Liver (tissue), 3 donors: ENCODE measurements at regions not wholly inside any gene's neighbourhood (a gene's known extent, or its start where the extent isn't known, plus 50 kb on each side); places are given as distances from the start of the nearest gene placed in this dataset.

ENCODE experiments used
- CTCF ChIP-seq: fragments of 150-350 bp; IDR thresholded peaks from 2 replicates; pipeline ENCODE4 v1.5.1; 2017; ENCODE audit warnings: improper control_type of control experiment, low read depth, low read length; ENCODE audit not compliant: missing input control
- JUND ChIP-seq, 2 donors: IDR thresholded peaks; 2 replicates each; pipeline ENCODE4 v1.6.1; 2016; ENCODE audit warnings: antibody characterized with exemption in 2 of 2
- NR2F2 ChIP-seq: IDR thresholded peaks from 2 replicates; pipeline ENCODE4 v1.6.1; 2016; ENCODE audit warnings: antibody characterized with exemption
- RAD21 ChIP-seq, 2 donors: IDR thresholded peaks; 2 replicates each; pipeline ENCODE4 v1.6.1; 2016; ENCODE audit warnings: antibody characterized with exemption in 2 of 2, mild to moderate bottlenecking in 2 of 2
- REST ChIP-seq: IDR thresholded peaks from 2 replicates; pipeline ENCODE4 v1.6.1; 2016; ENCODE audit warnings: antibody characterized with exemption, mild to moderate bottlenecking
- YY1 ChIP-seq: IDR thresholded peaks from 2 replicates; pipeline ENCODE4 v1.6.1; 2016; ENCODE audit warnings: antibody characterized with exemption, mild to moderate bottlenecking
- donor health status: healthy.
- donor health status: healthy.

- TF ChIP-seq CTCF (no peak), NR2F2 (no peak), RAD21 (IDR thresholded peaks at IDR 0.05) (no peak), JUND (IDR thresholded peaks at IDR 0.05) (no peak), YY1 (no peak), REST (no peak)
Measured at GRCh38 chr18:78698914-78699313, 280.7 kb upstream of the SALL3 start.
